ENCODE measurements at regions not wholly inside any gene's neighbourhood (a gene's known extent, or its start where the extent isn't known, plus 50 kb on each side); places are given as distances from the start of the nearest gene placed in this dataset.

GRCh38 chr3:5510300-5510699 lies 322.8 kb downstream of the EDEM1 start:
- H3K36me3 ChIP-seq (ENCODE audit: low read length): no peaks in the 10 kb centered on the region
- H3K4me2 ChIP-seq (ENCODE audit: low read depth, low read length, poor library complexity, severe bottlenecking): no peak overlapping the region
- H3F3A ChIP-seq (ENCODE audit: insufficient read depth): no peaks in the 10 kb centered on the region
- H3K9me2 ChIP-seq (replicated peaks; ENCODE audit: insufficient read depth, low read length): no peaks in the 10 kb centered on the region
- no peak overlapping the region for H3K27ac ChIP-seq (ENCODE audit: low read depth, low read length)
- H3K9ac ChIP-seq (ENCODE audit: low read length): no peak overlapping the region
- no peaks in the 10 kb centered on the region for H3K9me3 ChIP-seq (ENCODE audit: insufficient read depth, low read length)
- TF ChIP-seq CTCF (IDR thresholded peaks at IDR 0.05; ENCODE audit: insufficient read depth, low read length, poor library complexity, severe bottlenecking) (no peak), EZH2phosphoT487 (conservative IDR thresholded peaks at IDR 0.05; ENCODE audit: low read length) (no peak)
- H3K4me3 ChIP-seq (ENCODE audit: insufficient read depth, low read length, poor library complexity, severe bottlenecking): no peak overlapping the region
- H3K79me2 ChIP-seq (ENCODE audit: insufficient read depth, low read length): no peaks in the 10 kb centered on the region
- H4K20me1 ChIP-seq (ENCODE audit: low read depth, low read length): no peaks in the 10 kb centered on the region
- no peaks in the 10 kb centered on the region for H3K27me3 ChIP-seq (ENCODE audit: low read length)
- H2AFZ ChIP-seq (ENCODE audit: low read depth, low read length, severe bottlenecking): no peak overlapping the region

- Histone ChIP-seq H4K20me1 (ENCODE audit: low read depth, low read length) (no peaks in the 10 kb centered on the region), H3K4me2 (ENCODE audit: low read depth, low read length, poor library complexity, severe bottlenecking) (no peak overlapping the region), H3K4me3 (ENCODE audit: insufficient read depth, low read length, poor library complexity, severe bottlenecking) (no peak overlapping the region), H3K9me3 (ENCODE audit: insufficient read depth, low read length) (no peaks in the 10 kb centered on the region), H3K27me3 (ENCODE audit: low read length) (no peaks in the 10 kb centered on the region), H3K9ac (ENCODE audit: low read length) (no peak overlapping the region), H3F3A (ENCODE audit: insufficient read depth) (no peaks in the 10 kb centered on the region), H3K36me3 (ENCODE audit: low read length) (no peaks in the 10 kb centered on the region), H3K27ac (ENCODE audit: low read depth, low read length) (no peak overlapping the region), H3K9me2 (replicated peaks; ENCODE audit: insufficient read depth, low read length) (no peaks in the 10 kb centered on the region), H2AFZ (ENCODE audit: low read depth, low read length, severe bottlenecking) (no peak overlapping the region), H3K79me2 (ENCODE audit: insufficient read depth, low read length) (no peaks in the 10 kb centered on the region)
- TF ChIP-seq CTCF (IDR thresholded peaks at IDR 0.05; ENCODE audit: insufficient read depth, low read length, poor library complexity, severe bottlenecking): no peak
- no peak for TF ChIP-seq EZH2phosphoT487 (conservative IDR thresholded peaks at IDR 0.05; ENCODE audit: low read length)
These were observed 330.4 kb downstream of the EDEM1 start for GRCh38 chr3:5517921-5518320.

- no peak for TF ChIP-seq CTCF (IDR thresholded peaks at IDR 0.05; ENCODE audit: insufficient read depth, low read length, poor library complexity, severe bottlenecking)
- no peak for TF ChIP-seq EZH2phosphoT487 (conservative IDR thresholded peaks at IDR 0.05; ENCODE audit: low read length)
- H3K9me2 ChIP-seq (replicated peaks; ENCODE audit: insufficient read depth, low read length): no peaks in the 10 kb centered on the region
- H3K27me3 ChIP-seq (ENCODE audit: low read length): no peaks in the 10 kb centered on the region
- H3K36me3 ChIP-seq (ENCODE audit: low read length): no peaks in the 10 kb centered on the region
- H3K9ac ChIP-seq (ENCODE audit: low read length): no peak overlapping the region
- H3F3A ChIP-seq (ENCODE audit: insufficient read depth): no peaks in the 10 kb centered on the region
- H2AFZ ChIP-seq (ENCODE audit: low read depth, low read length, severe bottlenecking): no peak overlapping the region
- H3K4me3 ChIP-seq (ENCODE audit: insufficient read depth, low read length, poor library complexity, severe bottlenecking): no peak overlapping the region
- no peak overlapping the region for H3K27ac ChIP-seq (ENCODE audit: low read depth, low read length)
- no peaks in the 10 kb centered on the region for H4K20me1 ChIP-seq (ENCODE audit: low read depth, low read length)
- no peaks in the 10 kb centered on the region for H3K79me2 ChIP-seq (ENCODE audit: insufficient read depth, low read length)
- H3K9me3 ChIP-seq (ENCODE audit: insufficient read depth, low read length): no peaks in the 10 kb centered on the region
- H3K4me2 ChIP-seq (ENCODE audit: low read depth, low read length, poor library complexity, severe bottlenecking): no peak overlapping the region
These were observed 332.7 kb downstream of the EDEM1 start for GRCh38 chr3:5520237-5520636.

GRCh38 chr3:5523125-5523524 lies 335.6 kb downstream of the EDEM1 start:
- H3K4me2 ChIP-seq (ENCODE audit: low read depth, low read length, poor library complexity, severe bottlenecking): no peak overlapping the region
- H3K4me3 ChIP-seq (ENCODE audit: insufficient read depth, low read length, poor library complexity, severe bottlenecking): no peak overlapping the region
- H3K9ac ChIP-seq (ENCODE audit: low read length): no peak overlapping the region
- H4K20me1 ChIP-seq (ENCODE audit: low read depth, low read length): no peaks in the 10 kb centered on the region
- TF ChIP-seq CTCF (IDR thresholded peaks at IDR 0.05; ENCODE audit: insufficient read depth, low read length, poor library complexity, severe bottlenecking) (no peak), EZH2phosphoT487 (conservative IDR thresholded peaks at IDR 0.05; ENCODE audit: low read length) (no peak)
- H3K27me3 ChIP-seq (ENCODE audit: low read length): no peaks in the 10 kb centered on the region
- H3K36me3 ChIP-seq (ENCODE audit: low read length): no peaks in the 10 kb centered on the region
- no peaks in the 10 kb centered on the region for H3K9me2 ChIP-seq (replicated peaks; ENCODE audit: insufficient read depth, low read length)
- no peaks in the 10 kb centered on the region for H3F3A ChIP-seq (ENCODE audit: insufficient read depth)
- H3K9me3 ChIP-seq (ENCODE audit: insufficient read depth, low read length): no peaks in the 10 kb centered on the region
- no peak overlapping the region for H3K27ac ChIP-seq (ENCODE audit: low read depth, low read length)
- no peak overlapping the region for H2AFZ ChIP-seq (ENCODE audit: low read depth, low read length, severe bottlenecking)
- H3K79me2 ChIP-seq (ENCODE audit: insufficient read depth, low read length): no peaks in the 10 kb centered on the region
